ENCODE measurements at regions not wholly inside any gene's neighbourhood (a gene's known extent, or its start where the extent isn't known, plus 50 kb on each side); places are given as distances from the start of the nearest gene placed in this dataset.

GRCh38 chr22:47333625-47334024 is 571.2 kb downstream of the TBC1D22A start:
- H3K4me3 ChIP-seq (ENCODE audit: low read depth, low read length), result no peak overlapping the region
- TF ChIP-seq CTCF (conservative IDR thresholded peaks at IDR 0.05; ENCODE audit: low read depth, low read length), result no peak
- DNase-seq (ENCODE audit: low read depth), result peak; percentile 68

GRCh38 chr22:47332246-47332980 is 570.0 kb downstream of the TBC1D22A start:
- no peak overlapping the region for H3K4me3 ChIP-seq (ENCODE audit: low read depth, low read length)
- no peak for TF ChIP-seq CTCF (conservative IDR thresholded peaks at IDR 0.05; ENCODE audit: low read depth, low read length)
- DNase-seq (ENCODE audit: low read depth), result no peak

- no peak for TF ChIP-seq CTCF (conservative IDR thresholded peaks at IDR 0.05; ENCODE audit: low read depth, low read length)
- no peak overlapping the region for H3K4me3 ChIP-seq (ENCODE audit: low read depth, low read length)
- DNase-seq (ENCODE audit: low read depth), result no peak
Observed at GRCh38 chr22:47331750-47332149, 569.3 kb downstream of the TBC1D22A start.

- DNase-seq (ENCODE audit: low read depth), result no peak
- H3K4me3 ChIP-seq (ENCODE audit: low read depth, low read length), result no peak overlapping the region
- no peak for TF ChIP-seq CTCF (conservative IDR thresholded peaks at IDR 0.05; ENCODE audit: low read depth, low read length)
Observed at GRCh38 chr22:47329727-47330650, 567.5 kb downstream of the TBC1D22A start.

- no peak for TF ChIP-seq CTCF (conservative IDR thresholded peaks at IDR 0.05; ENCODE audit: low read depth, low read length)
- DNase-seq (ENCODE audit: low read depth), result peak; percentile 82
Observed at GRCh38 chr22:47328550-47329243, 566.2 kb downstream of the TBC1D22A start.

GRCh38 chr22:47327241-47327640 is 564.8 kb downstream of the TBC1D22A start:
- DNase-seq (ENCODE audit: low read depth), result no peak

More at GRCh38 chr22:47328550-47329243, 566.2 kb downstream of the TBC1D22A start:
- H3K4me3 ChIP-seq (ENCODE audit: low read depth, low read length), result peak overlapping the region; percentile 16

More at GRCh38 chr22:47327241-47327640, 564.8 kb downstream of the TBC1D22A start:
- no peak for TF ChIP-seq CTCF (conservative IDR thresholded peaks at IDR 0.05; ENCODE audit: low read depth, low read length)
- H3K4me3 ChIP-seq (ENCODE audit: low read depth, low read length), result no peak overlapping the region
